ENCODE measurements at regions not wholly inside any gene's neighbourhood (a gene's known extent, or its start where the extent isn't known, plus 50 kb on each side); places are given as distances from the start of the nearest gene placed in this dataset.

- Histone ChIP-seq H3K4me1 (ENCODE audit: control insufficient read depth in 1 of 2, insufficient read depth in 2 of 2, low read length in 2 of 2) (no peaks in the 10 kb centered on the region), H3K9me3 (ENCODE audit: control insufficient read depth, low read length) (no peaks in the 10 kb centered on the region), H3K27ac (ENCODE audit: low read depth in 1 of 2, low read length in 2 of 2) (no peak overlapping the region), H3K36me3 (ENCODE audit: control insufficient read depth in 1 of 2, insufficient read depth in 2 of 2, low read length in 1 of 2) (no peaks in the 10 kb centered on the region), H3K27me3 (ENCODE audit: control insufficient read depth in 1 of 2, insufficient read depth in 2 of 2, low read length in 1 of 2) (no peaks in the 10 kb centered on the region), H3K4me3 (ENCODE audit: low read length in 2 of 2) (no peak overlapping the region)
- intact Hi-C loops (cut with DNase I) = no loop called here
- no peak for DNase-seq
- WGBS, 2 donors = 53 to 77% methylated on average over 1 of the region's 1 CpG
- no peak for ATAC-seq (ENCODE audit: low FRiP score)
Measured at GRCh38 chr6:8760951-8761350, 325.6 kb upstream of the SLC35B3 start.

GRCh38 chr6:8758412-8758811 lies 323.1 kb upstream of the SLC35B3 start:
- Histone ChIP-seq H3K27ac (ENCODE audit: low read depth in 1 of 2, low read length in 2 of 2) (no peak overlapping the region), H3K36me3 (ENCODE audit: control insufficient read depth in 1 of 2, insufficient read depth in 2 of 2, low read length in 1 of 2) (no peaks in the 10 kb centered on the region), H3K4me3 (ENCODE audit: low read length in 2 of 2) (no peak overlapping the region), H3K27me3 (ENCODE audit: control insufficient read depth in 1 of 2, insufficient read depth in 2 of 2, low read length in 1 of 2) (no peaks in the 10 kb centered on the region), H3K9me3 (ENCODE audit: control insufficient read depth, low read length) (no peaks in the 10 kb centered on the region), H3K4me1 (ENCODE audit: control insufficient read depth in 1 of 2, insufficient read depth in 2 of 2, low read length in 2 of 2) (no peaks in the 10 kb centered on the region)
- WGBS, 2 donors = 68 to 69% methylated on average over 4 of the region's 4 CpGs
- ATAC-seq (ENCODE audit: low FRiP score) (no peak), DNase-seq (no peak)
- intact Hi-C loops (cut with DNase I) = no loop called here

- Histone ChIP-seq H3K9me3 (ENCODE audit: control insufficient read depth, low read length) (no peaks in the 10 kb centered on the region), H3K27ac (ENCODE audit: low read depth in 1 of 2, low read length in 2 of 2) (no peak overlapping the region), H3K4me3 (ENCODE audit: low read length in 2 of 2) (no peak overlapping the region), H3K27me3 (ENCODE audit: control insufficient read depth in 1 of 2, insufficient read depth in 2 of 2, low read length in 1 of 2) (no peaks in the 10 kb centered on the region), H3K4me1 (ENCODE audit: control insufficient read depth in 1 of 2, insufficient read depth in 2 of 2, low read length in 2 of 2) (no peaks in the 10 kb centered on the region), H3K36me3 (ENCODE audit: control insufficient read depth in 1 of 2, insufficient read depth in 2 of 2, low read length in 1 of 2) (no peaks in the 10 kb centered on the region)
- DNase-seq (no peak), ATAC-seq (ENCODE audit: low FRiP score) (no peak)
- 70 to 79% methylated on average over 4 of the region's 4 CpGs for WGBS, 2 donors
- intact Hi-C loops (cut with DNase I) = no loop called here
Measured at GRCh38 chr6:8750627-8751026, 315.3 kb upstream of the SLC35B3 start.

DNA sequence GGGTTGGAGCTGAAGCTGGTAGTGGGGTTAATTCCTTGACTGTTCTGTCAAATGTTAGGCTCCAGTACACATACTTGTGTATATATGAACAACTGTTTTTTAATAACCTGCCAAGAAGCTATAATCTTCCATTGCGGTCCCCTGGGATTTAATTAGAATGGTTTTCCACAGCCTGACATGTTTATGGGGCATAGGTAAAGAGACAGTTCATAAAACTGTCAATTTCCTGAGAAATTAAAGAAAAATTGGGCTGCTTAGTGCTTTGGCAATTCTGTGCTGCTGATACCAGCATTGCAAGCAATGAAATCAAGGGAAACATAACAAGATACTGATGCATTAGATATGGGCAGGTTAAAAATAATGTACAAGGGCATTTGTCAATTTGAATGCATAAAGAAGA lies 314.1 kb upstream of the SLC35B3 start:
- ATAC-seq (ENCODE audit: low FRiP score) (no peak), DNase-seq (no peak)

GRCh38 chr6:8743170-8743745 lies 307.9 kb upstream of the SLC35B3 start:
- H3K27ac ChIP-seq (ENCODE audit: low read depth in 1 of 2, low read length in 2 of 2) = no peak overlapping the region
- H3K27me3 ChIP-seq (ENCODE audit: control insufficient read depth in 1 of 2, insufficient read depth in 2 of 2, low read length in 1 of 2) = no peaks in the 10 kb centered on the region
- no peak overlapping the region for H3K4me3 ChIP-seq (ENCODE audit: low read length in 2 of 2)
- no peak for DNase-seq
- no peaks in the 10 kb centered on the region for H3K36me3 ChIP-seq (ENCODE audit: control insufficient read depth in 1 of 2, insufficient read depth in 2 of 2, low read length in 1 of 2)
- WGBS, 2 donors = 47 to 59% methylated on average over 5 of the region's 5 CpGs
- no peaks in the 10 kb centered on the region for H3K9me3 ChIP-seq (ENCODE audit: control insufficient read depth, low read length)
- no peak for ATAC-seq (ENCODE audit: low FRiP score)
- intact Hi-C loops (cut with DNase I) = no loop called here
- H3K4me1 ChIP-seq (ENCODE audit: control insufficient read depth in 1 of 2, insufficient read depth in 2 of 2, low read length in 2 of 2) = no peaks in the 10 kb centered on the region

More for the DNA sequence above, 314.1 kb upstream of the SLC35B3 start:
- Histone ChIP-seq H3K27me3 (ENCODE audit: control insufficient read depth in 1 of 2, insufficient read depth in 2 of 2, low read length in 1 of 2) (no peaks in the 10 kb centered on the region), H3K36me3 (ENCODE audit: control insufficient read depth in 1 of 2, insufficient read depth in 2 of 2, low read length in 1 of 2) (no peaks in the 10 kb centered on the region), H3K9me3 (ENCODE audit: control insufficient read depth, low read length) (no peaks in the 10 kb centered on the region), H3K4me1 (ENCODE audit: control insufficient read depth in 1 of 2, insufficient read depth in 2 of 2, low read length in 2 of 2) (no peaks in the 10 kb centered on the region), H3K4me3 (ENCODE audit: low read length in 2 of 2) (no peak overlapping the region), H3K27ac (ENCODE audit: low read depth in 1 of 2, low read length in 2 of 2) (no peak overlapping the region)
- intact Hi-C loops (cut with DNase I) = no loop called here
- 73 to 77% methylated on average over 1 of the region's 1 CpG for WGBS, 2 donors

GRCh38 chr6:8739454-8739853 lies 304.1 kb upstream of the SLC35B3 start:
- no peak for ATAC-seq (ENCODE audit: low FRiP score)
- Histone ChIP-seq H3K27ac (ENCODE audit: low read depth in 1 of 2, low read length in 2 of 2) (no peak overlapping the region), H3K27me3 (ENCODE audit: control insufficient read depth in 1 of 2, insufficient read depth in 2 of 2, low read length in 1 of 2) (no peaks in the 10 kb centered on the region), H3K36me3 (ENCODE audit: control insufficient read depth in 1 of 2, insufficient read depth in 2 of 2, low read length in 1 of 2) (no peaks in the 10 kb centered on the region), H3K4me3 (ENCODE audit: low read length in 2 of 2) (no peak overlapping the region), H3K4me1 (ENCODE audit: control insufficient read depth in 1 of 2, insufficient read depth in 2 of 2, low read length in 2 of 2) (no peaks in the 10 kb centered on the region), H3K9me3 (ENCODE audit: control insufficient read depth, low read length) (no peaks in the 10 kb centered on the region)
- 93% methylated on average over 2 of the region's 2 CpGs for WGBS, 2 donors
- intact Hi-C loops (cut with DNase I) = no loop called here
- no peak for DNase-seq

- H3K4me1 ChIP-seq (ENCODE audit: control insufficient read depth in 1 of 2, insufficient read depth in 2 of 2, low read length in 2 of 2) = no peaks in the 10 kb centered on the region
- 81 to 83% methylated on average over 2 of the region's 2 CpGs for whole genome bisulfite sequencing, 2 donors
- no peak overlapping the region for H3K27ac ChIP-seq (ENCODE audit: low read depth in 1 of 2, low read length in 2 of 2)
- no peak overlapping the region for H3K4me3 ChIP-seq (ENCODE audit: low read length in 2 of 2)
- no peaks in the 10 kb centered on the region for H3K36me3 ChIP-seq (ENCODE audit: control insufficient read depth in 1 of 2, insufficient read depth in 2 of 2, low read length in 1 of 2)
- H3K27me3 ChIP-seq (ENCODE audit: control insufficient read depth in 1 of 2, insufficient read depth in 2 of 2, low read length in 1 of 2) = no peaks in the 10 kb centered on the region
- intact Hi-C loops (cut with DNase I) = no loop called here
- no peaks in the 10 kb centered on the region for H3K9me3 ChIP-seq (ENCODE audit: control insufficient read depth, low read length)
- DNase-seq (no peak), ATAC-seq (ENCODE audit: low FRiP score) (no peak)
Measured at GRCh38 chr6:8738951-8739350, 303.6 kb upstream of the SLC35B3 start.

DNA sequence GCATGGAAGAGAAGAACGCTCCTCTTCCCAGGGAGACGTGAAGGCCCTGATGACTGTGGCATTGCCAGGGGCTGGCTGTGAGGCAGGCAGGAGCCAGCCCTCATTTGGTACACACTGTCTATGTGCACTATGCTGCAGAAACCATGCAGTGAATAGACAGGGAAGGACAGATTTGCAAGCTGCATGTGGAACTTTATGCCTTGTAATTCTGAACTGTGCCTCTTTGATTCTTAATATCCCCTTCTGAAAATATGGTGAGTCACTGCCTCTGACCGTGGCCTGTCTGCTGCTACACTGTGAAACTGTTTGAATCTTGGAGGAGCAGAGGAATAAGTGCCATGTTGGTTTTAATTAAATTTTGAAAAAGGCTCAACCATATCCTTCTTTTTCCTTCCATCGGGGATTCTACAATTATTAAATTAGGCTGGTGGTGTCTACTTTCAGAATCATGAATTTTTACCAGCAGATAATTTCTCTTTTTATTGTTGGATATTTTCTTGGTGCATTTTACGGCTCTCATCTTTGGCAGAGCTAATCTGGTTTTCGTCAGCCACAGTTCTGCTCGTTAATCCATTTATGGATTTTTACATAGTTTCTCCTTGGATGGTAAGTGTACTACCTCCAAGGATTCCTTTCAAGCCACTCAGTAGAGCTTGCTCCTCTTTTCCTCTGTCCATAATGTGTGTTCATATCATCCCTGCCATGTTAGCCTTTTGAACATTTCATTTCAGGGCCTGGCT lies 301.0 kb upstream of the SLC35B3 start:
- ATAC-seq (ENCODE audit: low FRiP score) (no peak), DNase-seq (no peak)
- no peaks in the 10 kb centered on the region for H3K4me1 ChIP-seq (ENCODE audit: control insufficient read depth in 1 of 2, insufficient read depth in 2 of 2, low read length in 2 of 2)
- H3K9me3 ChIP-seq (ENCODE audit: control insufficient read depth, low read length) = no peaks in the 10 kb centered on the region
- 72 to 76% methylated on average over 7 of the region's 7 CpGs for WGBS, 2 donors
- H3K4me3 ChIP-seq (ENCODE audit: low read length in 2 of 2) = no peak overlapping the region
- H3K27me3 ChIP-seq (ENCODE audit: control insufficient read depth in 1 of 2, insufficient read depth in 2 of 2, low read length in 1 of 2) = no peaks in the 10 kb centered on the region
- intact Hi-C loops (cut with DNase I) = no loop called here
- no peak overlapping the region for H3K27ac ChIP-seq (ENCODE audit: low read depth in 1 of 2, low read length in 2 of 2)
- no peaks in the 10 kb centered on the region for H3K36me3 ChIP-seq (ENCODE audit: control insufficient read depth in 1 of 2, insufficient read depth in 2 of 2, low read length in 1 of 2)

DNA sequence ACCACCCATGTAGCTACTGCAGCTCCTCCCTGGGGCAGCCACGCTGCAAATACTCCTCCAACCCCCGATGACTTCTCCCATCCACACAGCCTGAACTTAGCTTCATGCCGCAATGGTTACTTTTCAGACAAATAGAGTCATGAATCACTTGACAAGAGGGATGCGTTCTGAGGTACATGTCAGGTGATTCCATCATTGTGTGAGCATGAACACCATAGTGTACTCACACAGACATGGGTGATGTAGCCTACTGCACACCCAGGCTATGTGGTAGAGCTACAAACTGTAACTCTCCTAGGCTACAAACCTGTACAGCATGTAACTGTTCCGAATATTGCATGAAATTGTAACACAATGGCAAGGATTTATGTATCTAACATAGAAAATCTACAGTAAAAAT lies 298.5 kb upstream of the SLC35B3 start:
- Histone ChIP-seq H3K9me3 (ENCODE audit: control insufficient read depth, low read length) (no peaks in the 10 kb centered on the region), H3K27ac (ENCODE audit: low read depth in 1 of 2, low read length in 2 of 2) (no peak overlapping the region), H3K36me3 (ENCODE audit: control insufficient read depth in 1 of 2, insufficient read depth in 2 of 2, low read length in 1 of 2) (no peaks in the 10 kb centered on the region), H3K4me3 (ENCODE audit: low read length in 2 of 2) (no peak overlapping the region), H3K27me3 (ENCODE audit: control insufficient read depth in 1 of 2, insufficient read depth in 2 of 2, low read length in 1 of 2) (no peaks in the 10 kb centered on the region), H3K4me1 (ENCODE audit: control insufficient read depth in 1 of 2, insufficient read depth in 2 of 2, low read length in 2 of 2) (no peaks in the 10 kb centered on the region)
- DNase-seq (no peak), ATAC-seq (ENCODE audit: low FRiP score) (no peak)
- intact Hi-C loops (cut with DNase I) = no loop called here
- 79 to 89% methylated on average over 5 of the region's 5 CpGs for WGBS, 2 donors
